IgD-negative memory B cell (primary cell): ENCODE measurements at regions not wholly inside any gene's neighbourhood (a gene's known extent, or its start where the extent isn't known, plus 50 kb on each side); places are given as distances from the start of the nearest gene placed in this dataset.
"Not testable (repeated sequence)": the region's sequence is repeated elsewhere in the genome, so short reads cannot be mapped to it uniquely, and the experiment has no call there.

Experiments
- H3K27ac Mint-ChIP-seq, 3 donors: one replicate each; pipeline ENCODE4 v1.8.0; 2020 to 2022; ENCODE audit warnings: mild to moderate bottlenecking in 3 of 3, mixed read lengths in 3 of 3, moderate library complexity in 1 of 3
- H3K27me3 Mint-ChIP-seq: one replicate; pipeline ENCODE4 v1.8.0; 2021; ENCODE audit warnings: mixed read lengths
- H3K36me3 Mint-ChIP-seq: one replicate; pipeline ENCODE4 v1.8.0; 2020; ENCODE audit warnings: mild to moderate bottlenecking, mixed read lengths
- H3K4me1 Mint-ChIP-seq, 3 donors: one replicate each; pipeline ENCODE4 v1.8.0; 2020 to 2022; ENCODE audit warnings: mixed read lengths in 3 of 3, mild to moderate bottlenecking in 1 of 3
- H3K4me3 Mint-ChIP-seq, 4 donors: one replicate each; pipeline ENCODE4 v1.8.0; 2020 to 2022; ENCODE audit warnings: mild to moderate bottlenecking in 4 of 4, mixed read lengths in 4 of 4, moderate library complexity in 3 of 4
- H3K9me3 Mint-ChIP-seq, 3 donors: one replicate each; pipeline ENCODE4 v1.8.0; 2020 to 2021; ENCODE audit warnings: mixed read lengths in 3 of 3, mild to moderate bottlenecking in 1 of 3

- H3K4me1 Mint-ChIP-seq = peaks cover 3 to 17% (median 15%) of the 10 kb centered on the region in 3 donors
- peaks cover 0 to 4% (median 3%) of the 10 kb centered on the region in 3 donors for H3K9me3 Mint-ChIP-seq
- peaks cover 10% of the 10 kb centered on the region for H3K36me3 Mint-ChIP-seq
- no peak overlapping the region for H3K27ac Mint-ChIP-seq
- H3K27me3 Mint-ChIP-seq = no peaks in the 10 kb centered on the region
- H3K4me3 Mint-ChIP-seq = no peak overlapping the region
Observed at GRCh38 chr21:29431178-29431577, 132.5 kb downstream of the BACH1 start.

- Mint-ChIP-seq H3K36me3 (peaks cover 8% of the 10 kb centered on the region), H3K9me3 (peaks cover 0 to 4% (median 3%) of the 10 kb centered on the region in 3 donors), H3K27ac (no peak overlapping the region), H3K4me3 (no peak overlapping the region), H3K4me1 (peaks cover 3 to 15% (median 14%) of the 10 kb centered on the region in 3 donors), H3K27me3 (no peaks in the 10 kb centered on the region)
Observed at GRCh38 chr21:29431680-29432079, 133.0 kb downstream of the BACH1 start.

- Mint-ChIP-seq H3K4me3 (peak overlapping the region in 1 of 4 donors; percentile 13), H3K27ac (no peak overlapping the region), H3K27me3 (no peaks in the 10 kb centered on the region), H3K9me3 (peaks cover 0 to 4% (median 3%) of the 10 kb centered on the region in 3 donors), H3K4me1 (peaks cover 3 to 15% (median 14%) of the 10 kb centered on the region in 3 donors), H3K36me3 (peaks cover 5% of the 10 kb centered on the region)
Observed at GRCh38 chr21:29433366-29434059, 134.8 kb downstream of the BACH1 start.

GRCh38 chr21:29434081-29434480, 135.4 kb downstream of the BACH1 start:
- H3K4me1 Mint-ChIP-seq = peaks cover 3 to 15% (median 14%) of the 10 kb centered on the region in 3 donors
- no peaks in the 10 kb centered on the region for H3K27me3 Mint-ChIP-seq
- peaks cover 5% of the 10 kb centered on the region for H3K36me3 Mint-ChIP-seq
- H3K27ac Mint-ChIP-seq = no peak overlapping the region
- peak overlapping the region in 1 of 4 donors; percentile 13 for H3K4me3 Mint-ChIP-seq
- peaks cover 0 to 4% (median 3%) of the 10 kb centered on the region in 3 donors for H3K9me3 Mint-ChIP-seq

GRCh38 chr21:29434982-29435381, 136.3 kb downstream of the BACH1 start:
- not testable (repeated sequence) for H3K27ac Mint-ChIP-seq, H3K9me3 Mint-ChIP-seq, H3K4me3 Mint-ChIP-seq, H3K36me3 Mint-ChIP-seq, H3K27me3 Mint-ChIP-seq
- peaks cover 3 to 15% (median 14%) of the 10 kb centered on the region in 3 donors for H3K4me1 Mint-ChIP-seq

GRCh38 chr21:29436143-29436542, 137.4 kb downstream of the BACH1 start:
- Mint-ChIP-seq H3K9me3 (peaks cover 0 to 4% (median 3%) of the 10 kb centered on the region in 3 donors), H3K36me3 (peaks cover 5% of the 10 kb centered on the region), H3K4me1 (peaks cover 3 to 15% (median 14%) of the 10 kb centered on the region in 3 donors), H3K4me3 (peak overlapping the region in 1 of 4 donors; percentile 42), H3K27me3 (no peaks in the 10 kb centered on the region), H3K27ac (no peak overlapping the region)

GRCh38 chr21:29436650-29437049, 137.9 kb downstream of the BACH1 start:
- Mint-ChIP-seq H3K4me3 (peak overlapping the region in 1 of 4 donors; percentile 42), H3K36me3 (peaks cover 5% of the 10 kb centered on the region), H3K27ac (no peak overlapping the region), H3K27me3 (no peaks in the 10 kb centered on the region), H3K4me1 (peaks cover 3 to 15% (median 14%) of the 10 kb centered on the region in 3 donors), H3K9me3 (peaks cover 0 to 4% (median 3%) of the 10 kb centered on the region in 3 donors)

GRCh38 chr21:29441651-29442050, 142.9 kb downstream of the BACH1 start:
- Mint-ChIP-seq H3K4me3 (no peak overlapping the region), H3K27ac (no peak overlapping the region), H3K27me3 (no peaks in the 10 kb centered on the region), H3K9me3 (no peaks in the 10 kb centered on the region), H3K4me1 (peaks cover 0 to 2% (median 0%) of the 10 kb centered on the region in 3 donors), H3K36me3 (no peaks in the 10 kb centered on the region)

- Mint-ChIP-seq H3K4me3 (no peak overlapping the region), H3K27ac (no peak overlapping the region), H3K9me3 (peaks cover 0 to 3% (median 2%) of the 10 kb centered on the region in 3 donors), H3K36me3 (peaks cover 3% of the 10 kb centered on the region), H3K4me1 (peaks cover 0 to 2% (median 0%) of the 10 kb centered on the region in 3 donors), H3K27me3 (no peaks in the 10 kb centered on the region)
Observed at GRCh38 chr21:29443411-29444010, 144.8 kb downstream of the BACH1 start.

- H3K4me3 Mint-ChIP-seq = no peak overlapping the region
Observed at GRCh38 chr21:29448766-29449165, 150.0 kb downstream of the BACH1 start.

GRCh38 chr21:29449306-29449950, 150.7 kb downstream of the BACH1 start:
- Mint-ChIP-seq H3K27ac (peak overlapping the region in 2 of 3 donors; percentile 5 to 76), H3K4me1 (peaks cover 7 to 8% (median 8%) of the 10 kb centered on the region in 3 donors), H3K9me3 (peaks cover 0 to 22% (median 8%) of the 10 kb centered on the region in 3 donors), H3K4me3 (peak overlapping the region in 1 of 4 donors; percentile 3), H3K27me3 (peaks cover 2% of the 10 kb centered on the region), H3K36me3 (peaks cover 5% of the 10 kb centered on the region)

More at GRCh38 chr21:29448766-29449165, 150.0 kb downstream of the BACH1 start:
- Mint-ChIP-seq H3K27me3 (peaks cover 2% of the 10 kb centered on the region), H3K27ac (peak overlapping the region in 1 of 3 donors; percentile 5), H3K9me3 (peaks cover 0 to 22% (median 8%) of the 10 kb centered on the region in 3 donors), H3K36me3 (peaks cover 5% of the 10 kb centered on the region), H3K4me1 (peaks cover 5 to 6% (median 5%) of the 10 kb centered on the region in 3 donors)

- H3K4me1 Mint-ChIP-seq = peaks cover 7 to 8% (median 7%) of the 10 kb centered on the region in 3 donors
- peaks cover 0 to 22% (median 8%) of the 10 kb centered on the region in 3 donors for H3K9me3 Mint-ChIP-seq
- no peak overlapping the region for H3K4me3 Mint-ChIP-seq
- peak overlapping the region in 1 of 3 donors; percentile 50 for H3K27ac Mint-ChIP-seq
- H3K36me3 Mint-ChIP-seq = peaks cover 8% of the 10 kb centered on the region
- H3K27me3 Mint-ChIP-seq = peaks cover 2% of the 10 kb centered on the region
Observed at GRCh38 chr21:29450058-29450457, 151.3 kb downstream of the BACH1 start.

- peaks cover 2% of the 10 kb centered on the region for H3K27me3 Mint-ChIP-seq
- peaks cover 7% of the 10 kb centered on the region for H3K36me3 Mint-ChIP-seq
- peak overlapping the region in 2 of 4 donors; percentile 25 to 70 for H3K4me3 Mint-ChIP-seq
- H3K9me3 Mint-ChIP-seq = peaks cover 0 to 19% (median 6%) of the 10 kb centered on the region in 3 donors
- H3K4me1 Mint-ChIP-seq = peaks cover 7 to 8% (median 7%) of the 10 kb centered on the region in 3 donors
- no peak overlapping the region for H3K27ac Mint-ChIP-seq
Observed at GRCh38 chr21:29453511-29453910, 154.8 kb downstream of the BACH1 start.

GRCh38 chr21:29454179-29454578, 155.5 kb downstream of the BACH1 start:
- Mint-ChIP-seq H3K36me3 (peaks cover 7% of the 10 kb centered on the region), H3K27me3 (peaks cover under 1% of the 10 kb centered on the region), H3K4me3 (no peak overlapping the region), H3K4me1 (peaks cover 7 to 8% (median 7%) of the 10 kb centered on the region in 3 donors), H3K9me3 (peaks cover 0 to 12% (median 1%) of the 10 kb centered on the region in 3 donors), H3K27ac (no peak overlapping the region)

GRCh38 chr21:29462479-29462878, 163.8 kb downstream of the BACH1 start:
- H3K4me1 Mint-ChIP-seq = no peaks in the 10 kb centered on the region
- H3K4me3 Mint-ChIP-seq = no peak overlapping the region
- H3K27me3 Mint-ChIP-seq = no peaks in the 10 kb centered on the region
- peaks cover 0 to 3% (median 0%) of the 10 kb centered on the region in 3 donors for H3K9me3 Mint-ChIP-seq
- no peak overlapping the region for H3K27ac Mint-ChIP-seq
- H3K36me3 Mint-ChIP-seq = peaks cover 5% of the 10 kb centered on the region
